AG08396 (cell line): ENCODE measurements at regions not wholly inside any gene's neighbourhood (a gene's known extent, or its start where the extent isn't known, plus 50 kb on each side); places are given as distances from the start of the nearest gene placed in this dataset.
"Not testable (repeated sequence)": the region's sequence is repeated elsewhere in the genome, so short reads cannot be mapped to it uniquely, and the experiment has no call there.

ENCODE experiments used
- DNase-seq: peaks from one replicate; pipeline ENCODE4 v3.0.0; 2012; ENCODE audit warnings: low spot score, mixed read lengths

DNA sequence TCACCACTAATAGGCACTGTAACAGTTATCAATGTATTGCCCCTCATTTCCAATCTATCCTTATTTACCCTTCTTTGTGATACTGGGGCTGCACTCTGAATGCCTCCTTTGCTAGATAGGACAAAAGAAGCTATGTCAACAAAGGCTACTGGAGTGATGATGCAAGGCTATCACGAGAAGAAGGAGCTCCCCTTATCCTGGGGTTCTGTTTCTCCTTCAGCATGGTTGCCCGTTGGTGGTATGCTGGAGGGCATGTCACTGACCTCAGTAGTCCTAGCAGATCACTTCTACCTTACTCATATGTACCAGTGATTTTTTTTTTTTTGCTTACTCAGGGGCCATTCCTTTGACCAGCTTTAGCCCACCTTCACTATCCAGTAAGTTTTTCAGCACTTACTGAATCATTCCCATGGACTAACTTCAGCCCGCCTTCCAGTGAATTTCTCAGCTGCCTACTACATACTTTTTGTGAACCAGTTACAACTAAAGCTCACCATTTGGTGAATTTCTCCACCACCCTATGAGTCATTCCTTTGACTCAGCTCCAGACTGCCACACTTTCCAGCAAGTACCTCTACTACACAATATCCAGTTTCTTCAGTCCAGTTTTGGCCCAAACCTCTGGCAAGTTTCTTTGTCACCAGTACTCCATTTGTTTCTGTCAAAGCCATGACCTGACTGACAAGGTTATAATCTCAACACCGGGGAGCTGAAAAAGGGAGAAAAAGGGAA lies 944.5 kb downstream of the KCNT2 start:
- DNase-seq: peak; percentile 53

DNA sequence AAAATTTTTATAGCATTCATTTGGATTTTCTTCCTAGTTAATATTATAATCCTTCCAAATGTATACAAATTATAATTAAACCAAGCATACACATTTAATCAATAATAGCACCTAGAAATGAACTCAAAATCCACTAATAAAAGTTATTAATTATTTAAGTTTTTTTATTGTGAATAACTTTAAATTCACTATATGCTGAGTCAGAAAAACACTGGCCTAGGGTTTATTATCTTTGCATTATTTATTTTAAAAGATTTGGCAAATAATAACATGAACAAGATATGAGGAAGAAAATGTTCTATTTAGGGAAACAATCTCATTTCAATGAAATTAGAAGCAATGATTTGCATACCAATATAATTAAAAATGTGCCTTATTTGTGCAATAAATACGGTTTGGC lies 951.5 kb downstream of the KCNT2 start:
- DNase-seq: no peak

- DNase-seq: not testable (repeated sequence)
Observed at GRCh38 chr1:195648875-195649274, 959.4 kb downstream of the KCNT2 start.

- DNase-seq: no peak
Observed at GRCh38 chr1:195637539-195637938, 970.7 kb downstream of the KCNT2 start.

- DNase-seq: no peak
Observed at GRCh38 chr1:195618287-195618686, 990.0 kb downstream of the KCNT2 start.

- no peak for DNase-seq
Observed at GRCh38 chr1:195617106-195617505, 991.1 kb downstream of the KCNT2 start.

- no peak for DNase-seq
Observed at GRCh38 chr1:195608883-195609282, 999.4 kb downstream of the KCNT2 start.

- DNase-seq: no peak
Observed at GRCh38 chr1:195606483-195606882, 1001.8 kb downstream of the KCNT2 start.

DNA sequence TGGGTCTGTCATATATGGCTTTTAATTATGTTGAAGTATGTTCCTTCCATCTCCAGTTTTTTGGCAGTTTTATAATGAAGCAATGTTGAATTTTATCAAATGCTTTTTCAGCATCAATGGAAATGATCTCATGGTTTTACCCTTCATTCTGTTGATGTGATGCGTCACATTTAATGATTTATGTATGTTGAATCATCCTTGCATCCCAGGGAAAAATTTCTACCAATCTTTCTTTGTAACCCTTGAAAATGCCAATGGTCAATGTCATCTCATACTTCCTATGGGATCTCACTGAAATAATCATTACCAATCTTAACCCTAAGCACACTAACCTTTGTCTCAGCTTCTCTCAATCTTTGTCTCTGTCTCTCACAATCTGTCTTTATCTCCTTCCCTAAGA lies 1004.0 kb downstream of the KCNT2 start:
- DNase-seq: peak; percentile 2

GRCh38 chr1:195597891-195598290 lies 1010.3 kb downstream of the KCNT2 start:
- no peak for DNase-seq

DNA sequence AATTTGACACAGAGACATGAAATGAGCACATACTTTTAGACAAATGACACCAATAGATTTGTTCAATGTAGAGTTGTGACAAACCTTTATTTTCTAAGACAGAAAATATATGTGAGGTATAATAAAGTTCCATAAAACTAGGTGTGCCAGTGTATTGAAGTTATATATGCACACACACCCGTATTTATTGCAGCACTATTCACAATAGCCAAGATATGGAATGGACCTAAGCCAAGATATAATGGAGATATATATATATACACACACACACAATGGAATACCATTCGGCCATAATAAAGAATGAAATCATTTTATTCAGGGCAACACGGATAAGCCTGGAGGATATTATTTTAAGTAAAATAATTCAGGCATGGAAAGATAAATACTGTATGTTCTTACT lies 1013.5 kb downstream of the KCNT2 start:
- DNase-seq: no peak

DNA sequence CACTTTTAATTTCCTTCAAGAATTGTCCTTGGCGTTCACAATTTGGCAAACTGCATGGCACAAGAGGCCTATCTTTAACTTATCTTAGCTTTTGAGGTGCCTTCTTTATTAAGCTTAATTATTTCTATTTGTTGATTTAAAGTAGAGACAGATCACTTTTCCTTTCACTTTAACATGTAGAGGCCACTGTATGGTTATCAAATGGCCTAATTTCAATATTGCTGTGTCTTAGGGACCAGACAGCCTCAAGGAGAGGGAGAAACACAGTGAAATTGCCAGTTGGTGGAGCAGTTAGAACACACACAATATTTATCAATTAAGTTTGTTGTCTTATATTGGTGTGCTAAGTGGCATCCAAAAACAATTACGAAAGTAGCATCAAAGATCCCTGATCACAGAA lies 1013.9 kb downstream of the KCNT2 start:
- DNase-seq: no peak

- peak; percentile 9 for DNase-seq
Observed at GRCh38 chr1:195591917-195592672, 1016.1 kb downstream of the KCNT2 start.

DNA sequence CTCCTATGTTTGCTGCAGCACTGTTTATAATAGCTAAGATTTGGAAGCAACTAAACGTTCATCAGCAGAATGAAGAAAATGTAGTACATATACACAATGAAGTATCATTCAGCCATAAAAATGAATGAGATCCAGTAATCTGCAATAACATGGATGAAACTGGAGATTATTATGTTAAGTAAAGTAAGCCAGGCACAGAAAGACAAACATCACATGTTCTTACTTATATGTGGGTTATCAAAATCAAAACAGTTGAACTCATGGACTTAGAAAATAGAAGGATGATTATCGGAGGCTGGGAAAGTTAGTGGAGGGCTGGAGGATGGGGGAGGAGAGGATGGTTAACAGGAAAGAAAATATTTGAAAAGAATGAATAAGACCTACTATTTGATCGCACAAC lies 1017.6 kb downstream of the KCNT2 start:
- no peak for DNase-seq

DNA sequence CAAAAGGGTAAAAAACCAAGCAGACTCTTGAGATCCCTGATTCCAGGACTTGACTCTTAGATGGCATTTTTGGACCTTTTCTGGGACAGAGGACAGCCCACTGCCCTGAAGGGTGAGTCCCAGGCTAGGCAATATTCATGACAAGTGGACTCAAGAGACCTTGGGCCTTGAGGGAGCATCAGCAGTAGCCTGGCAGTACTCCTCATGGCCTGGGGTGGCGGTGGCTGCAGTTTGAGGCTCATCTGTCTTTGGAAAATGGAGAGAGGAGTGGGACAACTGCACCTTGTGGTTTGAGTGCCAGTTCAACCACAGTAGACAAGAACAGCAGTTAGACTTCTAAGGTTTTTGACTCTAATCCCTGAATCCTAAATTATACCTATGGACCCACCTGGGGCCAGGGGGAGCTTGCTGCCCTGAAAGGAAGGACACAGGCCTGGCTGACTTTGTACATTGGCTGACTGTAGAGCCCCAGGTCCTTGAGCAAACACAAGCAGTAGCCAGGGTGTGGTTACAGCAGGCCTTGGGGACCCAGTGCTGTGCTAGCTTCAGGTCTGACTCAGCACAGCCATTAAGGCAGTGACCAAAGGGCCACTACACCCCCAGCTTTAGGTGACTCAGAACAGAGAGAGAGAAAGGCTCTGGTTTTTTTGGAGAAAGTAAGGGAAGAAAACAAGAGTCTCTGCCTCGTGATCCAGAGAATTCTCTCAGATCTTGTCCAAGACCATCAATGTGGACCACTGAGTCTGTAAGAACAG lies 1023.2 kb downstream of the KCNT2 start:
- no peak for DNase-seq

DNA sequence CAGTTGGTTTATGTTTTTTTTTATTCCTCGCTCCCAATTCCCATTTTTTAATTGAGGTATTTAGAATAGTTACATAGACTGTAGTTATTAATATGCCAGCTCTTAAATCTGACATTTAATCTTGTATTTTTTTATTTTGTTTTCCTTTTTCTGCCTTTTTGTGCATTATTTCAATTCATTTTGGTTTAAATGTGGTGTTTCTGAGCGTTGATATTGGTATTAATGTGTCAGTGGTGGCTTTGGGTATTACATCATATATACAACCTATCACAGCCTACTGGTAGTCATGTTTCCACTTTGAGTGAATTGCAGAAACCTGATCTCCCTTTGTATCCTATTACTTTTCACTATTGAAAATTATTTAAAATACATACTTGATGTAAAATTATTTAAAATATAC lies 1027.3 kb downstream of the KCNT2 start:
- no peak for DNase-seq

DNA sequence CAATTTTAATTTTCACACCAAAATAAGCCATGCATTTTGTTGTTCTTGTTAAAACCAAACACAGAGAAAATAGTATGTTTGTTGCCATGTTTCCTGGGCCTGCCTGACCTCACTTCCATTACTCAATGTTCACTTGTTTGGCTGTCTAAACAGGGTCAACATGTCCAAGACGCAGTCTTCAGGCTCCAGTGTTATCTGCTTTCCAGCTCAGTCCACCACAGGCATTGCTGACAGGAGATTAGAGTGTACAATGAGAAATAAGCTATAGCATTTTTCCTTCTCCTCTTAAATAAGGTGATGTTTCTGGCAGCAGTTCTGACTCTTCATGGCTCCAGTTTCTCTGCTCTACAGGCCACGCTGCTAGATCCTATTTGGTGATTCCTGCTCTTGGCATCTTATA lies 1030.5 kb downstream of the KCNT2 start:
- no peak for DNase-seq

- no peak for DNase-seq
Observed at GRCh38 chr1:195576641-195577040, 1031.6 kb downstream of the KCNT2 start.

- no peak for DNase-seq
Observed at GRCh38 chr1:195574511-195574910, 1033.7 kb downstream of the KCNT2 start.

DNA sequence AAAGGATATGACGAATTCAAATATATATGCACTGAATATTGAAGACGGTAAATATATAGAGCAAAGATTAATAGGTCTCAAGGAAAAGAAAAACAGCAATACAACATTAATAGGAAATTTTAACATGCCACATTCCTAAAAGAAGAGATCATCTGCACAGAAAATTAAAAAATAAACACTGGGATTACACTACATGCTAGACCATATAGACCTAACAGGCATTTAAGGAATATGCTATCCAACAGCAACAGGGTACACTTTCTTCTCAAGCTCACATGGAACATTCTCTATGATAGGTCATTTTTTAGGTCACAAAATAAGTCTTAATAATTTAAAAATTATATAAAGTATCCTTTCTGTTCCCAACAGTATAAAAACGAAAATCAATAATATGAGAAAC lies 1038.3 kb downstream of the KCNT2 start:
- no peak for DNase-seq

DNA sequence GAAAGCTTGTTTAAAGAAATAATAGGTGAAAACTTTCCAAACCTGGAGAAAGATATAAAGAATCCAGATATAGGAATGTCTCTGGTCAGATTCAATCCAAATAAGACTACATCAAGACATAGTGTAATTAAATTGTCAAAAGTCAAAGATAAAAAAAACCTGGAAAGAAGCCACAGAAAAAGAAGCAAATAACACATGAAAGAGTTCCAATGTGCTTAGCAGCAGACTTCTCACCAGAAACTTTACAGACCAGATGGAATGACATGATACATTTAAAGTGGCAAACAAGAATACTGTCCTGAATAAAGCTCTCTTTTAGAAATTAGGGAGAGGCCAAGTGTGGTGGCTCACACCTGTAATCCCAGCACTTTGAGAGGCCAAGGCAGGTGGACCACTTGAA lies 1039.9 kb downstream of the KCNT2 start:
- DNase-seq: no peak

- DNase-seq: no peak
Observed at GRCh38 chr1:195562074-195562473, 1046.2 kb downstream of the KCNT2 start.
